Activated effector memory CD4-positive, alpha-beta T cell treated with anti-CD3 and anti-CD28 coated beads, Interleukin-2, amount 50 U/mL, for 16 hours (primary cell): ENCODE measurements at regions not wholly inside any gene's neighbourhood (a gene's known extent, or its start where the extent isn't known, plus 50 kb on each side); places are given as distances from the start of the nearest gene placed in this dataset.

ENCODE experiments used
- DNase-seq: peaks from one replicate; pipeline ENCODE4 v3.0.0-alpha.2; 2020

DNA sequence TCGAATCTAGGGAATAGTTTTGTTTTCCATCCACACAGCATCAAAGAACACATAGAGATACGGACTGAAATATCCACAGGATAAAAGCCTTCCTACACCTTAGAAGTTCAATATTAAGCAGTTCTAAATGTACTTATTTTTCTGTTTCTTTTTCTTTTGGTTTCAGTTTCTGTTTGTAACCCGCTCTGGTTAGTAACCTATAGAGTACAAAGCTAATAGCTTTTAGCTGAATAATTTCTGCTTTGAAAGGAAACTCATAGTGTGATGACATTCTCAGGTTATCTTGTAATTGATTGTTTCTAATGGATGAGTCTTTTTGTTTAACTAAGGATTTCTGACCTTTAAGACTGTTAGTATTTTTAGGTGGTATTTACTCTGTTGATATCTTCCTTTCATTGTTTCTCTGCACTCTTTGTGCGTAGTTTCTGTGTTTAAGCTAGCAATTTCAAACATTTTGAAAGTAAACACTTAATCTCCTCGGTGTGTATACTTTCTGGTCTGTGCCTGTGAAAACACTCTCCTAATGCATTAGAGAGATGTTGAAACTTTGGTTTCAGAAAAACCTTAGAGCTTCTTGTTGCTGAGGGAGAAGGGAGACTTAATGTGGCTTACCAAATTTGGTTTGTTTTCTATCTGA lies 385.5 kb downstream of the HDGFL1 start:
- DNase-seq: no peak

GRCh38 chr6:22956029-22956681 lies 386.8 kb downstream of the HDGFL1 start:
- no peak for DNase-seq

- no peak for DNase-seq
These were observed 389.3 kb downstream of the HDGFL1 start for GRCh38 chr6:22958677-22959076.

GRCh38 chr6:22959571-22959970 lies 390.2 kb downstream of the HDGFL1 start:
- DNase-seq: no peak

GRCh38 chr6:22964334-22964733 lies 395.0 kb downstream of the HDGFL1 start:
- DNase-seq: no peak

DNA sequence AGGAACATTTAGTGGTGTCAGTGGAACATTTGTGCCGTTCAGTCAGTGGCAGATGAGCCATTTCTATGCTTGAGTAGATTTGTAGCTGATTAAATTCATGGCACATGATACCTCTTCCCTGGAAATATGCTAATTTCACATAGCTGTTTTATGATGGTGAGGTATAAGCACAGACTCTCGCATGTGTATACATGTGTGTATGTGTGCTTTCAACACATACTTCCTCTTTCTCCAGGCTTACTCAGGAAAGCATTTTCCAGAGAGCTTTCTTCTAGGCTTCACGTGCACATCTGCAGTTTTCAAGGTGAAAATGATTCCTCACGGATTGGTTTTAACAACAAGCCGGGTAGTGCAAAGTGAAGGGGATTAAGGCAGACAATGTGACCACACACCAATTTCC lies 396.5 kb downstream of the HDGFL1 start:
- no peak for DNase-seq

GRCh38 chr6:22966691-22967422 lies 397.5 kb downstream of the HDGFL1 start:
- DNase-seq: no peak

- DNase-seq: no peak
These were observed 400.6 kb downstream of the HDGFL1 start for GRCh38 chr6:22970004-22970403.

DNA sequence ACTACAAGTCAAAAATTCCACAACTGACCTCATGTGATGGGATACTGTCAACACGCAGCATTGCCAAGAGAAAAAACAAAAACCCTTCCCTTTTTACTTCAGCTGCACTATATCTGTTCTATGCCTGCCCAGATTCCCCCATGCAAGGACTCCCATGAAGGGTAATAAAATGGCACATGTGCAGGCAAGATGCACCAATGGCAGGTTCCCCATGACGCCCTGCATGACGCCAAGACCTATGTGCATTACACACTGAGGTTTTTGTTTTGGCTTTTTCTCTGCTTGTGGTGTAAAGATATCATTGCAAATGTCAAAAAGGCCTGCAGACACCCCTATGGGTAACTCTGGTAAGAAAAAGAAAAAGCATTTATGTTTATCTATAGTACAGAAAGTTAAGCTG lies 403.4 kb downstream of the HDGFL1 start:
- no peak for DNase-seq

GRCh38 chr6:22975079-22975478 lies 405.7 kb downstream of the HDGFL1 start:
- DNase-seq: no peak

- DNase-seq: no peak
These were observed 411.1 kb downstream of the HDGFL1 start for GRCh38 chr6:22980446-22980845.

DNA sequence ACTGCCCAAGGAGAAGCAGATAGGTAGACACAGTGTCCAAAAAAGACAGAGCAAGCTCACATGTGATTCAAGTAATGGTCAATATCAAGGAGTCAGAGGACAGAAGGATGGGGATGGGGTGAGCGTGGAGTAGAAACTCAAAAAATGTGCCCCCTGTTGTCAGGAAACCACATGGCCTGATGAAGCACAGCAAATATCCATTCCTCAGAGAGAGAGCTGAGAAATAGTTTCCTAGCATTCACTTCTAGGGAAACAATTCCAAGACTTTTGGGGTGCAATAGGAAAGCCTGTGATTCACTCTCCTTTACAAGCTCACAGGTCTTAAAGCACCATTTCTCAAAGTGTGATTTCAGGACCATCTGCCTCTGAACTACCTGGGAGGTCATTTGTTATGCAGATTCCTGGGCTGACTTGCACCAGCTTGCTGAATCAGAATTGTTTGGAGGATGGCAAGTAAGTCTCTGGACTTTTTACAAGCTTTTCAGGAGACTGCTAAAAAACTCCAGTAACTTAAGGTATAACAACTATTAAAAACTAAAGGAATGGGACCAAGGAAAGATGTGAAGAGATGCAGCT lies 432.8 kb downstream of the HDGFL1 start:
- no peak for DNase-seq

- no peak for DNase-seq
These were observed 434.5 kb downstream of the HDGFL1 start for GRCh38 chr6:23003671-23004467.

DNA sequence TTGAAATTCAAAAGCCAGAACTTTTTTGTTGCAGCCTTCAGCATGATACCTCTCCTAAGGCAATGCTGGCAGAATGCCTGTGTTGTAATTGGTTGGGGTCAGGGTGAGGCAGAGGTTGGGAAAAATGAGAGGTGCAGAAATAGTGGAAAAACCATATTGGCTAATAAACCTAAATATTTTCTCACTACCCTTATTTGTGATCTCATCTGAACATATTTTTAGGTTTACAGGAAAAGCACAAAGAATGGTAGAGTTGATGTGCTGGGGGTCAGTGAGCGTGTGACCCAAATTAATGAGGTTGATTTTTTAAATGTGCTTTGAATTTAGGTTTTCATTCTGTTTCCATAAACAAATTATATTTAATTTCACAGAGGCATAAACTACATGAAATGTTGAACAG lies 437.3 kb downstream of the HDGFL1 start:
- DNase-seq: no peak

DNA sequence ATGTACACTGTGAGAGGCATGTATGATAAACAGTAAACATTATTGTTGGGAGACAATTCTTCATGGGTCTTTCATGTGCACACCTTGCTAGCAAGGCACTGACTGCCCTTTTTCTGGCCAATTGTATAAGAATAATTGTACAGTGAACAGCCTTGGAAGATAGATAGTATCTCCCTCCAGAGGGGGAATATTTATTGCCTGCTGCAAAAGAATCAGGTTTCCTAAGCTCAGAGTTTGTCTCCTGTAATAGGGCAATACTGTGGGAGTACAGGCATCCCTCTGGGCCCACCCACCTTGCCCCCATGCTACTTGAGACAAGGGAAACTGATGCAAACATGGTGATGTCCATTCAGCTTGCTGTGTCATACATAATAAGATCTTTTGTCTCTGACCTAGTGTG lies 442.2 kb downstream of the HDGFL1 start:
- no peak for DNase-seq

DNA sequence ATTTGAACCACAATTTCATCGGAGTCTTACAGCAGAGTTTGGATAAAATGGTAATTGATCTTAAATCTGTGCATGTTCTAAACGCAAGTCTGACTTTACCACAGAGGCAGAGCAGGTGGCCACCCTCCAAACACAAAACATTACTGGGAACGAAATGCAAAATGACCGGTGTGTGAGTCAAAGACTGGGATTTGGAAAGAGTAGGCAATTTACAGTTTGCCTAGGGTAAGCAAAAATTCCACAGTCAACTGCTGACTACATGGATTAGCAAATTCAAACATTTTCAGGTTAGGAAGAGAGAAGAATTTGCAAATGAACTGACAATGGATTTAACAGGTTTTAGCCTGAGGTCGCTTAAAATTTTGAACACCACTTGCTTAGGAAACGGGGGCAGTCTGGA lies 444.4 kb downstream of the HDGFL1 start:
- no peak for DNase-seq

DNA sequence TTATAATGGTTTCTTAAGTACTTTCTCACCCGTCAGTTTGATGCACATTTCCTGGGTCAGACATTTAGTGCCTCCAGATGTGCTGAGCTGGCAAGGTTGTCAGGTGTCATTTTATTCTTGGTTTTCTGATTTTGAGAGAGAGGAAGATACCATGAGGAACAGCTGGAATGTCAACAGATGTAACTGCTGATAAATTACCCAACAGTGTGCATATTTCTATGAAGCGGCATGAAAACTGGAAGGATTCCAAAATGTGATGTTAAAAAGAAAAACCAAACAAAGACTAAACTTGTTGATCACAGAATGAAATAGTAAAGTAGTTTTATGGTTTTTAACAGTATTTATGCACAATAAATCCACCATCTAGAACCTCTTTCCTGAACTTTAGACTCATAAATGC lies 447.3 kb downstream of the HDGFL1 start:
- no peak for DNase-seq

DNA sequence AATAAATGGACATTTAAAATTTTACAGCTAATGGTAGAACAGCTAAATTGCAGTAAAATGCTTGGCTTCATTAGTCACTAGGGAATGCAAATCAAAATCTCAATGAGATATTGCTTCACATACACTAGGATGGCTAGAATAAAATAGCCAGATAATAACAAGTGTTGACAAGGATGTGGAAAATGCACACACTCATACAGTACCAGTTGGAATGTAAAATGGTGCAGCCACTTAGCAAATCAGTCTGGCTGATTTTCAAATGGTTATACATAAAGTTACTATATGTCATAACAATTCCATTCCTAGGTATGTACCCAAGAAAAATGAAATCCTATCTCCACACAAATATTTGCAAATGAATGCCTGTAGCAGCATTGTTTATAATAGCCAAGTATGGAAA lies 452.1 kb downstream of the HDGFL1 start:
- no peak for DNase-seq

DNA sequence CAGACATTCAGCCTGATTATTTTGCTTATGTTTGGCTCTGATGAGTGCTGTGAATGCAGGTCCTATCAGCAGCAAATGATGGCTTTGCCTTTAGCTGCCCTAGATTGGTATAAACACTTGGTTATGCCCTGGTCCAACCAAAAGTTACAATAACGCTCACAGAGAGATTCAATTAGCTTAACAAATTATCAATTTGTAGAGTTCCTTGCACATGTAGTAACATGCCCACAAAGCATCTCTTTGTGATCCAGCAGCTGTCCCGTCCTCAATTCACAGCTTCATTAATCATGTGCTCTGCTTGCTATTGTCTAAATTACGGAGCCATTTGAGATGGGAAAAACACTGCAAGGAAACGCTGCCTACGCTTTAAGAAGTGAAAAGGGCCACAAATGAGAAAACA lies 457.9 kb downstream of the HDGFL1 start:
- no peak for DNase-seq

GRCh38 chr6:23031986-23032385 lies 462.6 kb downstream of the HDGFL1 start:
- DNase-seq: no peak

GRCh38 chr6:23034926-23035325 lies 465.6 kb downstream of the HDGFL1 start:
- DNase-seq: no peak

DNA sequence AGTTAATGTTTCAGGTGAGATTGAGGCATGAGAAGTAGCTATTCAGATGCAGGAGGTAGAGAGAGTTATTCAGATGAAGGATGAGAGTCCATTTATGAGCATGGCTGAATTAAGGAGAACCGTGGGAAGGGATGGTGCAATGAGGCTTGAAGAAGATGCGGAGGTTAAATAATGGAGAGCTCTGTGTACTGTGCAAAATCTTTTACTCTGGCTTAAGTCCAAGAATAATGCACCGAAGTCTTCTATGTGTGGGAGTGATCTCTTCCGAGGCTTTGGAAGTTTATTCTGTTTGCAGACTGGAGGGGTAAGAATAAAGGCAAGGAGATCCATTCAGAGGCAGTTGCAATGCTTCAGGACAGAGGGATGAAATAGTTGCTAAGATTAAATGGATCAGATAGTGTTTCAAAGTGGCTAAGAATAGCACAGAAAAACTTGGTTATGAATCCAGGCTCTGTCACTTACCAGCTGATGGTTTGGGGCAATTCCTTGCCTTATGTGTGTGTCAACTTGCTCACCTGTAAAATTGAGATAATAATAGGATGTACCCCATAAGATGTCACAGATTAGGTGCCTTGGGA lies 467.1 kb downstream of the HDGFL1 start:
- DNase-seq: no peak

DNA sequence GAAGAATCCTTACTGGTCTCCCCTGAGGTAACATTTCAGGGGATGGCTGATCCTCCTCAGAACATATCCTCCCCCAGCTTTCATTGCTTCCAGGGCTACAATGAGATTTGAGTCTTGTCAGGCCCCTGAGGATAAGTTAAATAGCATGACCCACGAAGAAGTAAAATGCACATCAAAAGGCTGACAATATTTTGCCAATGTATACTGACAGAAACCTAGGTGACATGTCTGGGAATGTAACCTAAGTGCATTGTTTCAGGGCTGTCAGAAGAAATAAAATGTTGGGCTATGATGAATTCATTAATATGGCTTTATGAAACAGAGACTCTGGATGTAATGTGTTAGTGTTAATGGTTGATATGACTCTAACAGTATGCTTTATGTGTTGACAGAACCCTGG lies 471.5 kb downstream of the HDGFL1 start:
- DNase-seq: no peak
